ENCODE measurements at regions not wholly inside any gene's neighbourhood (a gene's known extent, or its start where the extent isn't known, plus 50 kb on each side); places are given as distances from the start of the nearest gene placed in this dataset.

DNA sequence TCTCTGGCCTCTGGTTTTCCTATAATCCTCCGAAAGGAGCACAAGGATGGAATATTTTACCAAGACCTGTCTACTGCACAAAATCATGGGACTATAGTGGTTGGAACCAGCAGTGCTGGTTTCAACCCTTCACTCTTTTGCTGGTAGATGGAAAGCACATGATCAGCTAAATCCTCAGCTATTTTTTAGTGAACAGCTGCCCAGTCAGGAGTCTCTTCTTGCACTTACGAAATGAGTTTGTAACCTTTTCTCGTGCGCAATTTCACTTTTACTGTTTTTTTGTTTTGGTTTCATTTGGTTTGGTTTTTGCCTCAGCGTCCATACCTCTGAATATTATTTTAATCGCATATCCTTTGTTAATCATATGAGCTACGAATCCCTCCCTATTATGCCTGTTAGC lies 418.5 kb upstream of the CPEB2 start:
- no peak for TF ChIP-seq GATA3 (IDR thresholded peaks at IDR 0.05; ENCODE audit: low read depth, low read length)
- no peak for TF ChIP-seq GATA2 (IDR thresholded peaks at IDR 0.05; ENCODE audit: low read depth, low read length)

GRCh38 chr4:14592950-14593349 lies 409.3 kb upstream of the CPEB2 start:
- TF ChIP-seq GATA2 (IDR thresholded peaks at IDR 0.05; ENCODE audit: low read depth, low read length) (no peak), GATA3 (IDR thresholded peaks at IDR 0.05; ENCODE audit: low read depth, low read length) (no peak)

GRCh38 chr4:14596028-14596427 lies 406.3 kb upstream of the CPEB2 start:
- TF ChIP-seq GATA2 (IDR thresholded peaks at IDR 0.05; ENCODE audit: low read depth, low read length) (no peak), GATA3 (IDR thresholded peaks at IDR 0.05; ENCODE audit: low read depth, low read length) (no peak)

GRCh38 chr4:14596437-14596836 lies 405.8 kb upstream of the CPEB2 start:
- no peak for TF ChIP-seq GATA3 (IDR thresholded peaks at IDR 0.05; ENCODE audit: low read depth, low read length)
- no peak for TF ChIP-seq GATA2 (IDR thresholded peaks at IDR 0.05; ENCODE audit: low read depth, low read length)

DNA sequence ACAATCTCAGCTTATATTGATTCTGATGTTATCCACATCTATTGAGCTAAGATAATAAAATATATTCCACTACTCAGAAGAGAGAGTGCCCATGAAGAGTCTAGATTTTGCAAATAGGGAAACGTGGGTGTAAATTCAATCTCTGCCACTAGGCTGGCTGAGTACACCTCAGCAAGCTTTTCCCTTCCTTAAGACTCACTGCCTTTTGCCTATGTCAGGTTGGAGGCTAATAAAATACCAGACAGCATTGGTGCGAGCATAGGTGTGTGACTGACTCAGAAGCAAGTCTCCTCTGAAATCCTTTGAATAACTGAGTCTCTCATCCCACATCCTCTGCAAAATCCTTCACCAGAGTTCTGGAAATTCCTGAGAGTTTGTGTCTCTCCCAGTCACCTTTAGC lies 405.4 kb upstream of the CPEB2 start:
- no peak for TF ChIP-seq GATA2 (IDR thresholded peaks at IDR 0.05; ENCODE audit: low read depth, low read length)
- TF ChIP-seq GATA3 (IDR thresholded peaks at IDR 0.05; ENCODE audit: low read depth, low read length), result no peak

- no peak for TF ChIP-seq GATA2 (IDR thresholded peaks at IDR 0.05; ENCODE audit: low read depth, low read length)
- no peak for TF ChIP-seq GATA3 (IDR thresholded peaks at IDR 0.05; ENCODE audit: low read depth, low read length)
These were observed 400.1 kb upstream of the CPEB2 start for GRCh38 chr4:14602206-14602605.

- TF ChIP-seq GATA3 (IDR thresholded peaks at IDR 0.05; ENCODE audit: low read depth, low read length) (no peak), GATA2 (IDR thresholded peaks at IDR 0.05; ENCODE audit: low read depth, low read length) (no peak)
These were observed 395.3 kb upstream of the CPEB2 start for GRCh38 chr4:14607001-14607400.

- TF ChIP-seq GATA3 (IDR thresholded peaks at IDR 0.05; ENCODE audit: low read depth, low read length) (no peak), GATA2 (IDR thresholded peaks at IDR 0.05; ENCODE audit: low read depth, low read length) (no peak)
These were observed 394.7 kb upstream of the CPEB2 start for GRCh38 chr4:14607578-14607977.

DNA sequence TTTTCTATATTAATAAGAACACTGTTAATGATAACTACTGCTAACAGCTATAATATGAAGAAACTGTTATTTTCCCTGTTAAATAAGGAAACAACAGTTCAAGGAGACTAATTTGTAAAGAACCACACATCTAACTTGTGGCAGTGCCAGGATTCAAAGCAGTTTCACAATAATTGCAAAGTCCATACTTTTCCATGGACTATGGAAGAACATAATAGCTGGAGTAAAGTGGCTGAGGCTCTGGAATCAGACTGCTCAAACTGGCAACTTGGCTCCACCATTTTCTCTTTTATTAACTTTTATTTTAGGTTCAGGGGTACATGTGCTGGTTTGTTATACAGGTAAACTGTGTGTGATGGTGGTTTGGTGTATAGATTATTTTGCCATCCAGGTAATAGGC lies 393.7 kb upstream of the CPEB2 start:
- no peak for TF ChIP-seq GATA2 (IDR thresholded peaks at IDR 0.05; ENCODE audit: low read depth, low read length)
- TF ChIP-seq GATA3 (IDR thresholded peaks at IDR 0.05; ENCODE audit: low read depth, low read length), result no peak

- TF ChIP-seq GATA2 (IDR thresholded peaks at IDR 0.05; ENCODE audit: low read depth, low read length) (no peak), GATA3 (IDR thresholded peaks at IDR 0.05; ENCODE audit: low read depth, low read length) (no peak)
These were observed 387.4 kb upstream of the CPEB2 start for GRCh38 chr4:14614840-14615239.

DNA sequence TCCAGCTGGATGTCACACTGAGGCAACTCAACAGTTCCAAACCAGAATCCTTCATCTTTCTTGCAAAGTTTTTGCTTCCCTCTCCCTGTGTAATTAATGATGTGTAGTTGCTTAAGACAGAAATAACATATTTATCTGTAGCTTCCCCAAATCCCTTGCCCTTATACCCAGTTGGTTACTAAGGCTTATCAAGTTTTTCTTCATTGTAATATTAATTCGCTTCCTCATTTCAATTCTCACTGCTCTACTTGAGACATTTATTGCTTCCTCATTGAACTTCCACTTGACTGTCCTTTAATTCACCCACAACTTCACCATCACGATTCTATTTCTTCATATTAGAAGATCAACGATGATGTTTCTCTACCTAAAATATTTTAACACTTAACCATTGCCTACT lies 386.6 kb upstream of the CPEB2 start:
- TF ChIP-seq GATA2 (IDR thresholded peaks at IDR 0.05; ENCODE audit: low read depth, low read length) (no peak), GATA3 (IDR thresholded peaks at IDR 0.05; ENCODE audit: low read depth, low read length) (no peak)

DNA sequence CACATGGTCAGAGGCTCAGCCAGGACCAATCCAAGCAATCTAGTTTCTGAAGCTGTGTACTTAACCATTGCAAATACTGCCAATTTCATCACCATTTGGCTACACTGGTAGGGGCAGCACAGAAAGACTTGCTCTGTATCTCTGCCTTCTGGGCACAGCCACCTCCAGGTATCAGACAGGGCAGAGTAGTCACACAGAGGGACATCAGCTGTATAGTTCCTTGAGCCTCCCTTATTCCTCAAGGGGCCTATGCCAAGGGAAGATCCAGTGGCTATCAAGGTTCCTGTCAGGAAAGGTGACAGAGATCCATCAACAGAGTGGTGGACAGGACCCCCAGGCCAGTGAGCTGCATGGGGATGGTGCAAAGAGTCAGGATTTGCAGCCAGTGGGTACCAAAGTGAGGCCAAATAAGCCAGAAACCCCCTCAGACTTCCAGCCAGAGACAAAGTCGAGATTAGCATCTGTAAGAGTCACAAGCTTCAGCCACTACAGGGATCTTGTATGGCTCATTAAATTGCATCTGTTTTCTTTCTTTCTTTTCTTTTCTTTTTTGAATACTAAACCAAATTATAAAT lies 381.6 kb upstream of the CPEB2 start:
- TF ChIP-seq GATA2 (IDR thresholded peaks at IDR 0.05; ENCODE audit: low read depth, low read length) (no peak), GATA3 (IDR thresholded peaks at IDR 0.05; ENCODE audit: low read depth, low read length) (no peak)

- TF ChIP-seq GATA2 (IDR thresholded peaks at IDR 0.05; ENCODE audit: low read depth, low read length), result no peak
- no peak for TF ChIP-seq GATA3 (IDR thresholded peaks at IDR 0.05; ENCODE audit: low read depth, low read length)
These were observed 380.4 kb upstream of the CPEB2 start for GRCh38 chr4:14621731-14622463.

- TF ChIP-seq GATA3 (IDR thresholded peaks at IDR 0.05; ENCODE audit: low read depth, low read length) (peak; percentile 81), GATA2 (IDR thresholded peaks at IDR 0.05; ENCODE audit: low read depth, low read length) (peak; percentile 75)
These were observed 375.2 kb upstream of the CPEB2 start for GRCh38 chr4:14627038-14627437.

DNA sequence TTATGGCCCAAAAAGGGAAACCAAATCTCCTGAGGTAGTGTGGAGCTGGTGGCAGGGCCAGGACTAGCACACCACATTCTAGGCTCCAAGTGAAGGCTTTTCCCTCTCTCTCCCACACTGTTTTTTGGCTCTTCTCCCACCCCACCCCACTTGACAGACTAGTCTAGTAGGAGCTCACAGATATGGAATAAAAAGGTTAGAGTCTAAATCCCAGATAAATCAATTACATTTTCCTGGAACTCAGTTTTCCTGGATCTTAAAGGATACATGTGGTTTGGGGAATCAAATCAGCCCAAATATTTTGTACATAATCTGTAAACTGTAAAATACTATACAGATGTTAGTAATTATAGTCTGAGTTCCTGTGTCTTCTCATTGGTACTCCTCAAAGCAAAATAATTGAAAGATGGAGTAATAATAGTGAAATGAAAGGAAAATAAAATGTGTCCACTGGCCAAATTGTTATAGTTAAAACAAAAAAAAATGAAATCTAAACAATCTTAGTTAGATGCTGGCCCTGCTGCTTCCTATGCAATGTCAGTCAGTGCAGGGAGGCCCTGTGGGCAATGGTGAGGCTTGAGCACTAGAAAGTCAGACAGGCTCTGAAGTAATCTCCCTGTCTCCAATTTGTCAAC lies 370.4 kb upstream of the CPEB2 start:
- TF ChIP-seq GATA3 (IDR thresholded peaks at IDR 0.05; ENCODE audit: low read depth, low read length), result no peak
- no peak for TF ChIP-seq GATA2 (IDR thresholded peaks at IDR 0.05; ENCODE audit: low read depth, low read length)

Data from SH-SY5Y (cell line).